SW 1271 (cell line): ENCODE measurements at regions not wholly inside any gene's neighbourhood (a gene's known extent, or its start where the extent isn't known, plus 50 kb on each side); places are given as distances from the start of the nearest gene placed in this dataset.
"Not testable (repeated sequence)": the region's sequence is repeated elsewhere in the genome, so short reads cannot be mapped to it uniquely, and the experiment has no call there.

ENCODE experiments used
- DNase-seq, 2 experiments: peaks; one replicate each; lab custom pipeline; 2025; lab: John Stamatoyannopoulos, UW

DNA sequence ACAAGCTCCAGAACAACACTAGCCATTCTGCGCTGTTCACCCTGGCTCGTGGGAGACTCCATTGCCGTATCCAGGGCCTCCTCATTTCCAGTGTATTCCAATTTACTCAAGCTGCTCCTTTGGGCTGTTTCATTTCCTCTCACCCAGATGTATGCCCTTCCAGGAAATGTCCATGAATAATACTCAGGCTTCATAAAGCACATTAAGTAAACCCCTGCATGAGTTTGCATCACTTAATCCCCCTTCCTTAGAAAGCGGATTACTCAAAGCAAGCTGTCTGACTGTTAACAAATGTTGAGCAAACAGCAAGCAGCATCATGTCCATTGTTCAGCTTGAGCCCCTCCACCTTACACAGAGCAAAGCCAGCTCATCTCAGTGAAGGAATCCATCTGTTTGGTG, 403.6 kb upstream of the PBX1 start:
- no peak for DNase-seq

DNA sequence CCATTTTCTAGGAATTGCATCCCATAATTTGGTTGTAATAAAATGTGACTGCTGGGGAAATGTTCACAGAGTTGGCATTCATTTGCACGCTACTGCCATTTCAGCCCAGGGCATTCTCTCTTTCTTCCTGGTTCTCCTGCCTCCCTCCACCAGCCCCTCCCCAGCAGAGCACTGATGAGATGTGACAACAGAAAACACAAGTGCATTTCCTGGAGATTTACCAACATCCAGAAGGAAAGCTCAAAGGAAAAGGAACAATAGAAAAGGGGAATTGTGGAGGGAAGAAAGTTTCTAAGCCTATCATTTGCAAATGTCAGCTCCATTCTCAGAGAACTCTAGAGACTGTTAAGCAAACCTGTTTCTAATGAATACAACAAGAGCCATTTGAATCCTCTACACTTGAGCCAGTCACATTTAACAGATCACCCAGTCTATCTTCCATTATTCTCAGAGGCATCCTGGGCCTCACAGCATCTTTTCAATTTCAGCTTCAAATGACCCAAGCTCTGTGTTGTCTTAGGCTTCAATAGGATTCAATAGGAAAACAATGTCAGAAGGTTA, 395.6 kb upstream of the PBX1 start:
- DNase-seq, result no peak

DNA sequence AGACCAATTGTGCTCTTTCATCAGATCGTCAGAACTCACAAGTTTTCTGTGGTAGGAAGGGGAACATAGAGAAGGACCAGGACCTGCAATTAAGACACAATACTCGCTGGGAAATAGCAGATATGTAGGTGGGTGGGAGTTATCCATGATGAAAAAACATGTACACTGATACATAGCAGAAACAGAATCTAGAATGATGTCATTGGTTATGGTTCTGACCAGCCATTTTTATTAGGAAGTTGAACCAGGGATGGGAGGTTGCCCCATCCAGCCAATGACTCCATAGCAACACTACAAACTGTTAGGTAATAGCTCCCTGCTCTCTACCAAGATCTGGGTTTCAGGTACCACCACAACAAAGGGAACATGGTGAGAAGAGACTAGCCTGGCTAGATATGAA, 393.5 kb upstream of the PBX1 start:
- no peak for DNase-seq

DNA sequence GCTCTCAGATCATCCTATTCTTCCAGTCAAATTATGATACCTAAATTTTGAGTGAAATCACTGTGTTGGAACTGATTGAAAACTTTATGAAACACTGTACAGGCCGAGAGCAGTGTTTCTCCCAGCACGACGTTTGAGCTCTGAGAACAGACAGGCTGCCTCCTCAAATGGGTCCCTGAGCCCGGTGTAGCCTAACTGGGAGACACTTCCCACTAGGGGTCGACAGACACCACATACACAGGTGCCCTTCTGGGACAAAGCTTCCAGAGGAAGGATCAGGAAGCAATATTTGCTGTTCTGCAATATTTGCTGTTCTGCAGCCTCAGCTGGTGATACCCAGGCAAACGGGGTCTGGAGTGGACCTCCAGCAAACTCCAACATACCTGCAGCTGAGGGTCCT, 392.5 kb upstream of the PBX1 start:
- DNase-seq, result not testable (repeated sequence)

DNA sequence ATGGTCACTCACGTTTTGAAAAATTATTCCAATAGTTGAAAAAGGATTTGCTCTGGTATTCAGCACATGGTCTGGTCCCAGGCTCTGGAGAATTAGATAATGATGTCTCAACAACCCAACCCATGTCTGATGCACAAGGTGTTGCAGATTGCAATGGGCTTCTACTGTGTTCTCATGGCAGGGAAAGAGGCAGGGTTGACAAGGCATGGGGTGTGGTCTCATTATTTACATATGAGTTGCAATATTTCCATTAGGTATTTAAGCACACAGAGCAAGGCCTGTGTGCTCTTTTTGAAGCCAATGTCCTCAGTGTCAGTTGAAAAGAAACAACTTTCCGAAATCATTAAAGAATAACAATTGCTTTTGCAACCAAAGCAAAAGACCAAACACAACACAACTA, 381.9 kb upstream of the PBX1 start:
- no peak for DNase-seq

DNA sequence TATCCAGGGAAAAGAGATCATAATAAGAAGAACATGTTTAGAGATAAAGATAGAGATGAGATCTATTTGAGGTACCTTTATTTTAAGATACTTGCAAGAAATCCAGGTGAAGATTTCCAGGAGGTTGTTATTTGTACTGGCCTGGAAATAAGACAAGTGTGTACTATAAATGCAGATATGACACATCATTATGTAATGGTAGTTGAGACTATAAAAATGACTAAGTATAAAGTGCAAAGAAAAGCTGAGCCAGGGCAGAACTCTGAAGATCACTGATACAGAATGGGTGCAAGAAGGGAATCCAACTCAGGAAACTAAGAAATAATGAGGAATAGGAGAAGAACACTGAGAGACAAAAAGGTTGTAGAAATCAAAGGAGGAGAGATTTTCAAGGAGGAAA, 378.2 kb upstream of the PBX1 start:
- no peak for DNase-seq

DNA sequence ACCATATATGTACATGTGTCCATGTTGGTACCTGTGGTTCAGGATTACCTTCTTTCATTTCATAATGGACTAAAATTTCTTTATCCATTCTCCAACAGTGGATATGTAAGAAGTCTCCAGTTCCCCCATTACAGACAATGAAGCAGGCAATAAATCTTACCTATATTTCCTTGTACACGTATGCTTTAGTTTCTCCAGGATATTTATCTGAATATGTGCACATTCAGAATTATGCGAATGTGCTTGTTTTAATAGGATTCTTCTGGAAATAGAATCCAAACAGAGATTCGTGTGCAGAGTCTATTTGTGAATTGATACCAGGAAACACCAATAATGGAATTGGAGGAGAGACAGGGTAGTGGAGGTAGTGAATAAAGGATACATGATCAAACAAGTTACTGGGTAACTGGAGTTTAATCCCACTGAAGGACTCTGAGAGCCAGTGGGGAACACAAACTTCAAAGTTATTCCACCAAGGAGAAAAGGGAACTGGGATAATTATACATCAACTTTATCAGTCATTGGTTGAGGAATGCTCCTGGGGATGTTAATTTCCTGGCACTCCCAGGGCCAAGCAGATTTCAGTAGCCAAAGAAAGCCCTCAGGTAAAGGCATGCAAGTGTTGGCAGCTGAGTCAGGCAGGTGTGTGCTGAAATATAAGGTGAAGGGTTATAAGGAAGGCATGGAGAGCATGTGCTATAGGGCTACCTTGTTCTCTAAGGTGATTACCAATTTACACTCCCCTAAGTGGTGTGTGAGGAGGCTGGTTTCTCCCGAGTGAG, 374.9 kb upstream of the PBX1 start:
- DNase-seq, result no peak

DNA sequence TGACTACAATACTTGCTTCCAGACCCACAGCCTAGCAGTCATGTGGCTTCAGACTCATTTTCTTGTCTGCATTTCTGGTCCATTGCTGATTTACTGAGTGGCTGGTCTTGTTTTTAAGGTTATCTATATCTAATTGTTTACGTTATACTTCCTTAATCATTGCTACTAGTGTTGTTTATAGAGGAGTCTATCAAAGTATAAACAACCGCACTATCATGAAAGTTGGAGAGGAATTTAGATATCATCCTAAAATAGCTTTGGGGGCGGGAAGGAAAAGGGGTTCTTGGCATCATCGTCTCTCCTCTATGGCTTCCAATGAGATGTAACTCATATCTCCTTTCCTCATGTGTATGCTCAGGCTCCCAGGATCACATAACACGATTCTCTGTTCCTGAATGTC, 372.1 kb upstream of the PBX1 start:
- DNase-seq, result no peak

DNA sequence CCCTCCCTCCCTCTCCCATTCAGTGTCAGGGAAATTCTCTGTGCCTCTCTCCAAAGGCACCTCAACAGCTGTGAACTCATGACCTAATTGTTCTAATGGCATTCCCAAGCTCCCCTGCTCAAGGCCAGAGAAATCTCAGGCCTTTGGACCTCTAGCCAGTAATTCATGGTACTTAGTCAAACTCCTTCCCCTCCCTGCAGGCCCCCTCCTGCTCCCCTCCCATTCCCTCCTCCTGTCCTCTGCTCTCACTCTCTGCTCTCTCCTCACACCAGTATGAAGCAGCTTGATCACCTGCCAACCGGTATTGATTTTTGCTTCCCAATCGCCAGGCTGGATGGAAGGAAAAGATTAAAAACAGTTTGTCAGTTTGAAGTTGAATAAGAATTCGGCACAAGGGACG, 370.5 kb upstream of the PBX1 start:
- no peak for DNase-seq

DNA sequence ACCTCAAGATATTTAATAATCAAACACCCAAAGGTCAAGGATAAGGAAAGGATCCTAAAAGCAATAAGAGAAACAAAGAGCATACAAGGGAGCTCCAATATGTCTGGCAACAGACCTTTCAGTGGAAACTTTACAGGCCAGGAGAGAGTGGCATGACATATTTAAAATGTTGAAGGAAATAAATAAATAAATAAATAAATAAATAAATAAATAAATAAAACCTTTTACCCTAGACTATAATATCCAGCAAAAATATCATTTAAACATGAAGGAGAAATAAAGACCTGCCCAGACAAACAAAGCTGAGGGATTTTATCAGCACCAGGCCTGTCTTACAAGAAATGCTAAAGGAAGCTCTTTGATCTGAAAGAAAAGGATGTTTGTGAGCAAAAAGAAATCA, 367.8 kb upstream of the PBX1 start:
- no peak for DNase-seq

DNA sequence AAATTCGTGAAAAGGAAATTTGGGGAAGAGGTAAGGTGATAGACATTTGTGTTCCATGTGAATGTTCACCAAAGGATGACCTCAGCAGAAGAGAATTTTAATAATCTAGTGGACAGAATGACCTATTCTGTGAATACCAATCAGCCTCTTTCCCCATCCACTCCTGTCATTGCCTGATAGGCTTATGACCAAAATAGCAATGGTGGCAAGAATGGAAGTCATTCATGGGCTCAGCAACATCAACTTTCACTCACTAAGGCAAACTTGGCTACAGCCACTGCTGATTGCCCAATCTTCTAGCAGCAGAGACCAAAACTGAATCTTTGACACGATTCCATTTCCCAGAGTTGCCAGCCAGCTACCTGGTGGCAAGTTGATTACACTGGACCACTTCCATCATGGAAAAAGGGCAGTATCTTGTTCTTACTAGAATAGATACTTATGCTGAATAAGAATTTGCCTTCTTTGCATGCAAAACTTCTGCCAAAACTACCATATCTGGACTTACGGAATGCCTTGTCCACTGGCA, 348.7 kb upstream of the PBX1 start:
- DNase-seq, result no peak

DNA sequence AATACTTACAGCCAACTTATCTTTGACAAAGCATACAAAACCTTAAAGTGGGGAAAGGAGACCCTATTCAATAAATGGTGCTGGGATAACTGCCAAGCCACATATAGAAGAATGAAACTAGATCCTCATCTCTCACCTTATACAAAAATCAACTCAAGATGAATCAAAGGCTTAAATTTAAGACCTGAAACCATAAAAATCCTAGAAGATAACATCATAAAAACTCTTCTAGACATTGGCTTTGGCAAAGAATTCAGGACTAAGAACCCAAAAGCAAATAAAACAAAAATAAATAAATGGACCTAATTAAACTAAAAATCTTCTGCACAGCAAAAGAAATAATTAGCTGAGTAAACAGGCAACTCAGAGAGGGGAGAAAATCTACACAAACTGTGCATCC, 335.6 kb upstream of the PBX1 start:
- DNase-seq, result no peak

DNA sequence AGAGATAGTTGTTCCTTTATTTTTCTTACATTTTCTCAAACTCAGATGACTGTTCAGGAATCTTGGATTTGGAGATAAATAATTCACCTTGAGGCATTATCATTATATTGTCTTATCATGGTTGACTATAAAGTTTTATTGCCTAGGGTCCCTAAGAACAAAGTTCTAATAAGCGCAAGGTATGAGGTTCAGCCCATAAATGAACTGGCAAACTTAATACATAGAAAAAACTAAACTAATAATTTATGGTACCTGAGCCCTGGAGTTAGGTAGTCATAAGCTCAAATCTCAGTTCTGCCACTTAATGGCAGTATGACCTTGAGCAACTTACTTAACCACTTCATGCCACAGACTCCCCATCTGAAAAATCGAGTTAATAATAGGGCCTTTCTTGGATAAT, 334.0 kb upstream of the PBX1 start:
- DNase-seq, result no peak

DNA sequence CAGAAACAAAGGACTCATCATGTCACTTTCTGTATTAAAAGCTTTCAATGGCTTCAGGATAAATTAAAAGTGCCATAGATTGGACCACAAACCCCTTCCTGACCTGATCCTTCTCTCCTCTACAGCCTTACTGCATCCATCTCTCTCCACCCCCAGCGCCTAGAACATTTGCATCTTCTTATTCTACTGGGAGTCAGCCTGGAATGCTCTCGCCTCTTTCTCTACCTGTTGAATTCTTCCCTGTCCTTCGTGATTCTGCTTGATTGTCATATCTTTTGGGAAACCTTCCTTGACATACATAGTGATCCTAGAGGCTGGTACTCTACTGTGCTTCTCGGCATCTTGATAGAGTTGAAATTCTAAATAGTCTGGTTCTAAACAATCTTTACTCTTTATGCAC, 332.0 kb upstream of the PBX1 start:
- DNase-seq, result no peak

DNA sequence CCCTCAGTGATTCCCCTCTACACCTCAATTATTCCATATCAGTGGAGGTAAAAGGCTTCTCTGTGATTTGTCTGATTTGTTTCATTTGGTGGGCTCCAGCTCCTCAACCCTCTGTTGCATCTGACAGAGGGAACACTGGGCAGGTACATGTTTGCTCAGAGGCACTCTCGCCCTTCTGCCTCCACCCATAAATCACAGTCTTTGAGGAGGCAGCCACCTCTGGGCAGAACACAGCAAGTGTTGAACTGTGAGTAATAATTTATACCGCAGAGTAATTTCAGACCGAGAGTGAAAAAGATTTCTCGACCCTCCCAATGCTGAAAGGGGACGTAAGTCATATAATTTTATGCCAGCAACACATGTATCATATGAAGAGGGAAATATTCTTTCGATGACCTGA, 330.1 kb upstream of the PBX1 start:
- DNase-seq, result no peak

DNA sequence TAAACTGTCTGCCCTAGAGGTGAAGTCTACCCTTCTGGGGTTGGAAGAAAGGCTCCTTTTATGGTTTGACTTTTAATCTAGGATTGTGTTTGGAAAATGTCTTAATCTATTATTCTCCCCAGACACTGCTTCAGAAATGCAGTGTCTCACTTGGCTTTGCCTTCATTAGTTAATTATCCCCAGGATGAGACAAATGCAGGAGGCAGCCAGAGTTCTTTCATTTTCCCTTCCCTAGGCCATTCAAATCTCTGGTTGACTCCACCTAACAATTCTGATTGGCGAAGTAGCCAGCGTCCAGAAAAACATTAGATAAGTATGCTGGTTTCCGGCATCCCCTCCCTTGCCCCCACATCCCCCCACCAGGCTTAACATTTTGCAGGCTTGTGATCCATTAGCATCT, 325.8 kb upstream of the PBX1 start:
- no peak for DNase-seq

DNA sequence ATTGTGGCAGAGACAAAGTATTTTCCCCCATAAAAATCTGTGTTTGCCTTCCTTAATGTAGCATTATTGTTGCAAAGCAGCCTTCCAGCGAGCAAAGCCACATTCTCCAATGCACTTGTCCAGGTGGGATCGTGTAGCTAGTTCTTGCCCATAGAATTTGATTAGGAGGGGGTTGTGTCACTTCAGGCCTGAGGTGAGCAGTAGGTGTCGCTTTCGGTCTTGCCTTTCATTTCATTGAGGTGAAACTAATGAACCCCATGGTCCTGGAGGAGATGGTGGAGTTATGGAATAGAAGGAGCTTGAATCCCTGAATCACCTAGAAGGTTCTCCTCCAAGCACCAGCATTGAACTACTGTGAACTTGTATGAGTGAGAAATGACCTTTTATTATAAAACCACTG, 318.9 kb upstream of the PBX1 start:
- DNase-seq, result no peak

DNA sequence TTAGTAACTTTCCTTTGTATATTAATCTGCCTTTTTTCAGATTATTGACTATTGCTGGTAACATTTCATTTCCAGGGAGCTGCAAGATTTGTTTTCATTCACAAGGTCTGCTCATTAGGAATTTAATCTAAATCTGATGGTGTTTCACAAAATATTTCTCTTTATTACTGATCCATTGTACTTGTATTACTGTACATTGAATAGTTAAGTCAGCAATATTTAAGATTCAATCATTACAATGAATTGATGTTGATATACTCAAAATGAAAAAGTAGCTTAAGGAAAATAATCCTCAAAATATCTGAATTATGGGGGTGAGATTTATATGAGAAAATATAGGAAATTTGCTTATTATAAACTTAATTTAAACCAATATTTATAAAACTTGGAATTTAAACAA, 308.6 kb upstream of the PBX1 start:
- no peak for DNase-seq

DNA sequence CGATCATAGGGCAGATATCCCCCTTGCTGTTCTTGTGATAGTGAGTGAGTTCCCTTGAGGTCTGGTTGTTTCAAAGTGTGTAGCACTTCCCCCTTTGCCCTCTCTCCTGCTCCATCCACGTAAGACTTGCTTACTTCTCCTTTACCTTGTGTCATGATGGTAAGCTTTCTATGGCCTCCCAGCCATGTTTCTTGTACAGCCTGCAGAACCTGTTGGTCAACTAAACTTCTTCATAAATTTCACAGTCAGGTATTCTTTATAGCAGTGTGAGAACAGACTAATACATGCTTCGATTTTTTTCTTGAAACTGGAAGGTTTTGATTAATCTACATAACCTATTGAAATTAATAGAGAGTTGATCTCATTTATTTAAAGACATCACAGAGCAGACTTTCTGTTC, 302.5 kb upstream of the PBX1 start:
- DNase-seq, result no peak

DNA sequence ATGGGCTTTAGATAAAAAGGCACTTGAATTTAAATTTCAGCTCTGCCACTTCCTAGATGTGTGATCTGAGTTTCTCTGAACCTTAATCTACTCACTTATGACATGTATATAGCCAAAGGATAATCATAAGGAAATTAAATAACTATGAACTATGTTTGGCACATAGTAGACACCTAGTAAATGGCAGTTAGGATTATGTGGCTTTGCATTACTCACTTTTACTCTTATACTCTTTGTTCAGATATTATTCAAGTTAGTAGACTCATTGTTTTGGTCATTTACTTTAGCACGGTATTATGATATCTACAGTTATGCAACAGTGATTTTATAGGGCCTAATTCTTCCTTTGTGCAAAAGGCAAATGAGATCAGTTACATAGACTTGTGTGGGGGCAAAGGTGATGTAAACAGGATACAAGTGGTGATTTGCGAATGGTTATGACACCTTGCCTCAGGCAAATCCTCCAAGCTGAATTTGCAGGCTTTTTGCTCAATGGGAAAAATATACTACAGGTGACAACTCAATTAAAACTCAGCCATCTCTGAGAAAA, 297.2 kb upstream of the PBX1 start:
- DNase-seq, result no peak

DNA sequence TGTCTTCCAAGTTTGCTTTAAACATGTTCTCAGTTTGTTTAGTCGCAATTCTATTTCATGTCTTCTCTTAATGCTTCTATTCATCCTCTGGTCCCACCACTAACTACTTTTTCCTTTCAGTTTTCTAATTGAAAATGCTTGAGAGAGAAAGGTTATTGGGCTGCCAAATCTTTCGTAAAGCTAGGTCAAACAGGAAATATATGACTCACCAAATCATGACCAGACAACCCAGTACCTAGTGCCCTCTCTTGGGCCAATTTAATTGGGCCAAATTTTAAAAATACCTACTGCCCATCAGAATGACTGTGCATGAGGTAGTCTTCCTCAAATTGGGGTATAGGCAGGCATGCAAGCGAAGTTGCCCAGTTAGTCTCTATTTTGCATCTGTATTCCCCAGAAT, 295.4 kb upstream of the PBX1 start:
- DNase-seq, result no peak

DNA sequence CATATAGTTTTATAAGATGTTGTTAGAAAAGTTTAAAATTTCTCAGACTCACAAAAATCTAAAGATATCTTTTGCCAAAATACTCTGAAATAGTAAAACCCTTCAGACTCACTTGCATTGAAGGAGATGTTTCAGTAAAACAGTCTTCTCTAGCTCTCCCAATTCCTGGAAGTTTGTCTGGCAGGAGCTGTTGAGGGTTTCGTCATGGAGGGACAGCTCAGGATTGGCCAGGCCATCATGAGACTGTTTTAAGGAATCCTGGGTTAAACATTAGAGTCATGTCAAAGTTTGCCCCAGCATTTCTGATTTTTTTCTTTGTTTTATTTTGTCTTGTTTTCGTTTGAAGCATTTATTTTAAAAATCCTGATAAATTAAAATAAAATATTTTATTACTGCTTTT, 293.8 kb upstream of the PBX1 start:
- DNase-seq, result no peak

DNA sequence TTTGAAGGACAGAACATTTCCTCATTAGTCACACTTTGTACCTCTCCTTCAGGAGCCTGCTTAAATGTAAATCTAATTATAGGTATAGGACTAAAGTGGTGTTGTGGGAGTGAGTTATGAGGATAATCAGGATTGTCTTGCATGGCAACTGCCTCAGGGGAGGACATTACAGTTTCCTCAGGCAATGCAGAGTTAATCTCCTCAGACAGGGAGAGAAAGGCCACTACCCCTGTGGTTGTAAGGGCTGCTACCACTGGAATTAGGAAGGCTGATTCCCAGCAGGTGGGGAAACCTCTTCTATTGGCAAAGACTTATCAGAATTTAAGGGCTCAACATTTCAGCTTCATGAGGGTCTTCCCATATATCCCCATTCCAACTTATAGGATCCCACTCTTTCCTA, 286.8 kb upstream of the PBX1 start:
- no peak for DNase-seq

DNA sequence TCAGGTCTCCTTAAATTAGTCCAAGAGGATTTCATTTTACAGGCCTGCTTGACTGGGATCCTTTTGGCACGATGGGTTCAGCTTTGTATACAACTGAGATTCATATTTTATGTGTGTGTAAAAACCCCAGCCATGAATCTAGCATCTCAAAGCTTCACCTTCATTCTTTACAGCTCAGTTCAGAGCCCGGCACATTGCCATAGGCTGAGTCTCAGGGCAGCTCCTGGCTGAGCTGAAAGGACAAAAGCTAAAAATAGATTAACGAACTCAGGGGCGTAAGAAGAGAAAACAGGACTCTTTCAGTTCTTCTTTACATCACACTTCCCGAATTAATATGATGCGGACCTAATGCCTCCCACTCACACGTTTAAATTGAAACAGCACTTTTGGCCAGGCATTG, 262.8 kb upstream of the PBX1 start:
- DNase-seq, result no peak
